Astrocyte (in vitro differentiated cells and primary cell): ENCODE measurements at regions not wholly inside any gene's neighbourhood (a gene's known extent, or its start where the extent isn't known, plus 50 kb on each side); places are given as distances from the start of the nearest gene placed in this dataset.

ENCODE experiments used
- CTCF ChIP-seq: IDR thresholded peaks from 2 replicates; pipeline ENCODE4 v1.5.1; 2011; ENCODE audit warnings: low read depth, mild to moderate bottlenecking, inconsistent platforms, low read length, moderate library complexity; ENCODE audit not compliant: insufficient read depth
- EZH2 ChIP-seq: IDR thresholded peaks from 2 replicates; pipeline ENCODE4 v1.6.1; 2012; ENCODE audit warnings: mild to moderate bottlenecking, low read length, inconsistent platforms; ENCODE audit not compliant: insufficient read depth

- TF ChIP-seq CTCF (no peak), EZH2 (no peak)
Observed at GRCh38 chr6:11425876-11426275, 111.7 kb upstream of the TMEM170B start.
